DND-41 (cell line): ENCODE measurements at regions not wholly inside any gene's neighbourhood (a gene's known extent, or its start where the extent isn't known, plus 50 kb on each side); places are given as distances from the start of the nearest gene placed in this dataset.
A peak's percentile ranks its signal among the peaks of the same experiment; 100 is the strongest.

Experiments used
- ATAC-seq: fragments of 200-7000 bp; cut with Tn5 transposase; 3 replicates; pipeline ENCODE4 v1.9.1; 2021; ENCODE audit warnings: low read depth; ENCODE audit not compliant: insufficient read depth
- DNase-seq: peaks from one replicate; pipeline ENCODE4 v3.0.0-alpha.2; 2020
- H2AFZ ChIP-seq: 2 replicates; pipeline ENCODE4 v1.6.0; 2012; ENCODE audit warnings: low read depth, low read length
- H3K27ac ChIP-seq: 2 replicates; pipeline ENCODE4 v1.5.1; 2012; ENCODE audit warnings: low read length, inconsistent platforms
- H3K27me3 ChIP-seq: fragments of 200-600 bp; sonication (generic); 2 replicates; pipeline ENCODE4 v1.6.0; 2012; ENCODE audit warnings: low read length, mild to moderate bottlenecking, inconsistent platforms; ENCODE audit not compliant: insufficient read depth, poor library complexity
- H3K36me3 ChIP-seq: 2 replicates; pipeline ENCODE4 v1.5.1; 2012; ENCODE audit warnings: low read length, inconsistent platforms; ENCODE audit not compliant: insufficient read depth
- H3K4me1 ChIP-seq: 2 replicates; pipeline ENCODE4 v1.5.1; 2012; ENCODE audit warnings: mild to moderate bottlenecking, low read length; ENCODE audit not compliant: insufficient read depth
- H3K4me2 ChIP-seq: 2 replicates; pipeline ENCODE4 v1.6.0; 2012; ENCODE audit warnings: mild to moderate bottlenecking, moderate library complexity, low read length, inconsistent platforms; ENCODE audit not compliant: insufficient read depth
- H3K4me3 ChIP-seq, 2 experiments: fragments of 200-600 bp in 1 of 2; shearing (Covaris generic) in 1 of 2; 2 replicates each; pipeline ENCODE4 v1.5.1; 2012 to 2016; ENCODE audit warnings: inconsistent platforms in 2 of 2, low read length in 2 of 2, mild to moderate bottlenecking in 2 of 2, low read depth in 1 of 2, moderate library complexity in 1 of 2
- H3K79me2 ChIP-seq: 2 replicates; pipeline ENCODE4 v1.6.0; 2012; ENCODE audit warnings: low read length, inconsistent platforms; ENCODE audit not compliant: insufficient read depth
- H3K9ac ChIP-seq: 2 replicates; pipeline ENCODE4 v1.6.0; 2012; ENCODE audit warnings: low read depth, mild to moderate bottlenecking, inconsistent platforms, low read length, moderate library complexity
- H3K9me3 ChIP-seq: 2 replicates; pipeline ENCODE4 v1.5.1; 2012; ENCODE audit warnings: low read length, moderate library complexity, mild to moderate bottlenecking, inconsistent platforms; ENCODE audit not compliant: insufficient read depth, severe bottlenecking
- H4K20me1 ChIP-seq: 2 replicates; pipeline ENCODE4 v1.6.0; 2012; ENCODE audit warnings: low read length; ENCODE audit not compliant: insufficient read depth
- CTCF ChIP-seq: IDR thresholded peaks from 2 replicates; pipeline ENCODE4 v1.5.1; 2012; ENCODE audit warnings: borderline replicate concordance, low read length, moderate library complexity, mild to moderate bottlenecking; ENCODE audit not compliant: poor library complexity, severe bottlenecking; ENCODE audit errors: extremely low read depth
- EZH2 ChIP-seq: IDR thresholded peaks from 3 replicates; pipeline ENCODE4 v1.6.1; 2012; ENCODE audit warnings: borderline replicate concordance, low read depth, mild to moderate bottlenecking, moderate library complexity, low read length, inconsistent platforms; ENCODE audit not compliant: severe bottlenecking

DNA sequence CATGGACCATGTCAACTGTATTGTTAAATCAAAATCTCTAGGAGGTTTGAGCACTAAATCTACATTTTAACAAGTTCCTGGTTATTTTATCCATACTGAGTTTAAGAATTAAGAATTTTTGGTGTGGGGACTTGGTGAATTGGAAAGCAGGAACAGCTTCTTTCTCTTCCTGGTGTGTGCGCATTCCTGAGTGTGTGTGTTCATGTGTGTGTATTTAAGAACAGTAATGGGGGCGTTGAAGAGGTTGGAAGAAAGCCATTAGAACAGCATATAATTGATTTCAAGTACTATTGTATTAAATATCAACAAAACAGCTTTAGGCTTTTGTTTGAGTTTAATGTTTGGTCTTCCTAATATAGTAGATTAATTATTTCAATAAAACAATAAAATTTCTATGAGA lies 801.3 kb upstream of the ID2 start:
- Histone ChIP-seq H3K36me3 (no peaks in the 10 kb centered on the region), H3K27me3 (no peaks in the 10 kb centered on the region), H3K4me2 (no peak overlapping the region), H3K4me1 (no peaks in the 10 kb centered on the region), H3K4me3 (no peak overlapping the region), H3K9me3 (no peaks in the 10 kb centered on the region), H3K27ac (no peak overlapping the region), H2AFZ (no peak overlapping the region), H4K20me1 (no peaks in the 10 kb centered on the region), H3K9ac (no peak overlapping the region), H3K79me2 (no peaks in the 10 kb centered on the region)
- ATAC-seq (no peak), DNase-seq (no peak)
- TF ChIP-seq CTCF (no peak), EZH2 (no peak)

GRCh38 chr2:7881063-7881462 lies 800.8 kb upstream of the ID2 start:
- H3K9me3 ChIP-seq: no peaks in the 10 kb centered on the region
- no peak overlapping the region for H3K4me2 ChIP-seq
- H3K9ac ChIP-seq: no peak overlapping the region
- H3K79me2 ChIP-seq: no peaks in the 10 kb centered on the region
- ATAC-seq: no peak
- H3K36me3 ChIP-seq: no peaks in the 10 kb centered on the region
- no peak for TF ChIP-seq EZH2
- no peak for TF ChIP-seq CTCF
- peak overlapping the region; percentile 2; the same call in 1 of the 2 replicates for H2AFZ ChIP-seq
- no peak overlapping the region for H3K4me3 ChIP-seq
- DNase-seq: no peak
- H3K27ac ChIP-seq: no peak overlapping the region
- H4K20me1 ChIP-seq: no peaks in the 10 kb centered on the region
- no peaks in the 10 kb centered on the region for H3K4me1 ChIP-seq
- H3K27me3 ChIP-seq: no peaks in the 10 kb centered on the region

GRCh38 chr2:7881466-7881865 lies 800.4 kb upstream of the ID2 start:
- H3K9ac ChIP-seq: no peak overlapping the region
- no peaks in the 10 kb centered on the region for H3K79me2 ChIP-seq
- H3K36me3 ChIP-seq: no peaks in the 10 kb centered on the region
- H3K4me1 ChIP-seq: no peaks in the 10 kb centered on the region
- no peak overlapping the region for H2AFZ ChIP-seq
- no peaks in the 10 kb centered on the region for H3K27me3 ChIP-seq
- no peak for TF ChIP-seq EZH2
- no peak for TF ChIP-seq CTCF
- ATAC-seq: no peak
- H3K27ac ChIP-seq: no peak overlapping the region
- no peaks in the 10 kb centered on the region for H4K20me1 ChIP-seq
- no peaks in the 10 kb centered on the region for H3K9me3 ChIP-seq
- no peak overlapping the region for H3K4me2 ChIP-seq
- H3K4me3 ChIP-seq: no peak overlapping the region
- DNase-seq: no peak

DNA sequence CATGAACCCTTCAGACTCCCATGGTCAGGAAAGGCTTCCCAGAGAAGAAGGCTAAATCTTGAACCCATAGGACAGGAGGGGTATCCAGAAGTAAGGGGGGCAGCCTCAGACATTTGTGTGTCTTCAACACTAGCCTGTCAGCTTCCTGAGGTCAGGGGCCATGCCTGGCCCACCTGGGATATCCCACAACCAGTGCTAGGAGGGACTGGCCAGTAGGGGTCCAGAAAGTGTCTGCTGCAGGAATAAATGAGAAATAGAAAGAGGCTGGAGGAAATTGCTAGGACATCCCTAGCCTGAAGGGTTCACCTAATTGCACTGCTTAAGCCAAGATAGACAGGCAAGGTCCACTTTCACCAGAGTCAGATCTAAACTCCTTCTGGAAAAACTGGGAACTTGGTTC lies 799.6 kb upstream of the ID2 start:
- DNase-seq: no peak
- Histone ChIP-seq H3K4me3 (no peak overlapping the region), H3K36me3 (no peaks in the 10 kb centered on the region), H4K20me1 (no peaks in the 10 kb centered on the region), H3K4me2 (no peak overlapping the region), H3K9me3 (no peaks in the 10 kb centered on the region), H3K27ac (no peak overlapping the region), H2AFZ (no peak overlapping the region), H3K4me1 (no peaks in the 10 kb centered on the region), H3K79me2 (no peaks in the 10 kb centered on the region), H3K27me3 (no peaks in the 10 kb centered on the region), H3K9ac (no peak overlapping the region)
- TF ChIP-seq CTCF (no peak), EZH2 (no peak)
- no peak for ATAC-seq
